Myocyte (in vitro differentiated cells): ENCODE measurements at regions not wholly inside any gene's neighbourhood (a gene's known extent, or its start where the extent isn't known, plus 50 kb on each side); places are given as distances from the start of the nearest gene placed in this dataset.

Source experiments
- DNase-seq: peaks from one replicate; pipeline ENCODE4 v3.0.0-alpha.2; 2012; ENCODE audit warnings: low read depth

DNA sequence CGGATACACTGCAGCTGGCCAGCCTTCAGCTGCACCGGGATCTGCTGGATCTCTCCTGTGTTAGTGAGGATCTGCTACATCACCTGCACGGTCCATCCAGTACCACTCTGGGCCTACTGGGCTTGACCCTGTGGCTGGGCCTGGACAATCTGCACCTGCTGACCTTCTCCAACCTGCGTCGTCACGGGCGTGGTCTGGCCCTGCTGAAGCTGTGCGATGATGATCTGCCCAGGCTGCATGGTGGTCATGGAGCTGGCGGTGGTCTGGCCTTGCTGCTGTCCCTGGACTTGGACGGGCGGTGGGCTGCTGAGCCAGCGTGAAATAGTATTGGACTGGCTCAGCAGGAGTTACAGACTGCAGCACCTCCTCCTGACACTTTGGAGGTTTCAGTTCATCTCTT lies 137.1 kb upstream of the GAS1 start:
- no peak for DNase-seq

DNA sequence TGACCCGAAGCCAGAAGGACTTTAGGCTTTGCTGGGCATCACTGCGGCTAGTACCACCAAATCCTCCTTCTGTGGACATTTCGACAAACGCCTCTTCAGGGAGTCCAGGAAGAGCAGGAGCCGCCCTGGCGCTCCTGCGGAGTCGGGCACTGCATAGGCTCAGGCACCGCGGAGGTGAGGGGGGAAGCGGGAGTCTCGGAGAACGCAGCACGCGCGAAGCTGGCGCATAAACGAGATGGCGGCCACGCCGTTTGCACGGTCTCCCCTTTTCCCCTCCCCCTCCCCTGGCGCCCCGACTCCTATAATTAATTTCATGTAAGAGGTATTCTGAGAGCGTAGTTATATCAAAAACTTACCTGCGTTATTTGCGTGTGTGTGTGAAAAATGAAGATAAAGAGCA lies 137.8 kb upstream of the GAS1 start:
- no peak for DNase-seq

DNA sequence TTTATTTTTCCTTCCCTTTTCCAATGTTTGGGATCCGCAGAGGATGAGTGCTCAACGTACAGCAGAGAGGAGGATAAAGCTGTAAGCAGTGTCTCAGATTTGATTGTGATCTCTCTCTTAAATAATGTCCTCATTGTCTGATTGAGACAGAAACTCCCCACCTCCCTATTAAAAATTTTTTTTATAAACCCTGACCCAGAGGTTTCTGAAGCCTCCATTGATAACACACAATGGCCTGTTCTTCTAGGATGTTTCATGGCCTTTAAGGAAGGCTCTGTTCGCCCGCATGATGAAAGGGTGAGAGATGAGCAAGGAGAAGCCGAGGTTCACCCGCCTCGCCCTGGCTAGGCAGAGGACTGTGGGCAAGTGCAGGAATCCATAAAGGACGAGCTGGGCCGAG lies 138.2 kb upstream of the GAS1 start:
- DNase-seq: no peak

DNA sequence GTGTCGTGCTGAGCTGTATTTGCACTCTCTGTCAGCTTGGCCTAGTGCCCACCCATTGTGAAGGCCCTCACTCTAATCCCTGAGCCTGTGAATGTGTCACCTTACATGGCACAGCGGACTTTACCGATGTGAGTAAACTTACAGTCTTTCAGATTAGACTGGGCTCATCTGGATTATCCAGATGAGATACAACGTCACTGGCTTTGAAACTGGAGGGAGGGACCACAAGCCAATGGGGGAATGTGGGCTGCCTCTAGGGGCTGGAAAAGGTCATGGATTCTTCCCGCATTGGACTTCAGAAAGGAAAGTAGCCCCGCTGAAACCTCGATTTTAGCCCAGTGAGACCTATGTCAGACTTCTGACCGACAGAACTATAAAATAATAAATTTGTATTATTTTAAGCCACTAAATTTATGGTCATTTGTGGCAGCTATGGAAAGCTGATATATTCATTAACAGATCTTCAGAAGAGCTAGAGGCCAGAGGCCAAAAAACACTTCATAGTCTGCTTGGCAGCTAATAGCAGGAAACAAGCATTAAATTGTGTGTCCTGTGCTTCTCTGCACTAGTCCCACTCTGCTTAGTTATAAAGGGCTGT lies 139.0 kb upstream of the GAS1 start:
- DNase-seq: no peak

DNA sequence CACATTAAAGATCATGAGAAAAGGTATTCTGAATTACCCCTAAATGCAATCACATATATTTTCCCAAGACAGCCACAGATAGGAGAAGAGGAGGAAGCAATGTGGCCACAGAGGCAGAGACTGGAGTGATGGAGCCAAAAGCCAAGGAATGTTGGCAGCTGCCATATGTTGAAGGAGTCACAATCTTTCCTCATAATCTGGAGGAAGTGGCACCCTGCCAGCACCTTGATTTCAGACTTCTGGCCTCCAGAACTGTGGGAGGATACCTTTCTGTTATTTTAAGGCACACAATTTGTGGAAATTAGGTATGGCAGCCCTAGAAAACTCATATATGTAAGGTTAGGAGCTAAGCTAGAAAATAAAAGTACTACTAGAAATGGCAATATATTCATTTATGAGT lies 139.9 kb upstream of the GAS1 start:
- no peak for DNase-seq

DNA sequence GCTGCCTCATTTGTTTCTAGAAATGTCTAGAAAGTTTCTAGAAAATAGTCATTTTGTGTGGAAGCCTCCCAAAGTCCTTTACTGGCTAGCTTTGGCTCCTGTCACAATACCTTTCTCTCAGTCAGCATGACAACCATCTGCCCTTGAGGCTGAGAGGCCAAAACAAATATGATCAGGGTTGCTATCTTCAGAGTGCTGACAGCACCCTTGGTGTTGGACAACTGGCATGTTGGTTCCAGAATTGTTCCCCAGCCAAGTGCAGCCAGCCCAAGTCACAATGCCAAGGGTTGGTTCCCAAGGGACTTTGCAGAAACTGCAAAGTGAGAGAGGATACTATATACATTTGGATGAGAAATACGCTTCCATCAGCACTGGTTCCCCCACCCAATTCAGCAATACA lies 140.9 kb upstream of the GAS1 start:
- DNase-seq: peak; percentile 87

DNA sequence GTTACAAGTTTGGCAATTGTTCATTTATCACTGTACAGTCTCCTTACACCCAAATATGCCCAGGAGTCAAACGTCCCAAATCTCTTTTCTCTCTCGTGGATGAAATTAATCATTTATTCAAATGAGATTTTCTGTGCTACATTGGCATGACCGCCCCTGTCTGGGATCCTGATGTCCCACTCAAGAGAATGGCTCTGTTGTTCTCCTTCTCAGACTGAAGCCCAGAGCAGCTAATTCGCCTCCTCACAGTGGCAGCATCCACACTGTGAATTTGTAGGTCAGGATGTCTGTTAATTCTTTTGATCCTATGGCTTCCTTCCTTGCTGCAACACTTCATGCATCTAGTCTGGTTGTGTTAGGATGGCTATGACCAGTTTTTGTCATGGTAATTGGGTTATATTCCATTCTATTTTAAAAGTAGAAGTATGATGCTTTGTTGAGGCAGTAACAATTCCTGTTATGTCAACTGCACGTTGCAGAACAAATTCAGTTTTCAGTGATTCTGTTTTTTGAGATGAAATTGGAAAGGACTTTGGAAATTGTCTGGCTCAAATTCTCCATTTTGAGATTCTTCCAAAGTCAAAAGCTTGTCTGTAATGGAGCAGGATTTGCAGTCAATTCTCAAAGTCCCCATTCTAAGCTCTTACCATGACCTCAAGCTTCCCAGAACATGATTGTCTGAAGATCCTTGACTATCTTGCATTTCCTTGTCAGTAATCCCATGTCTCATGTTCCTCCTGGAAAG lies 141.5 kb upstream of the GAS1 start:
- no peak for DNase-seq

DNA sequence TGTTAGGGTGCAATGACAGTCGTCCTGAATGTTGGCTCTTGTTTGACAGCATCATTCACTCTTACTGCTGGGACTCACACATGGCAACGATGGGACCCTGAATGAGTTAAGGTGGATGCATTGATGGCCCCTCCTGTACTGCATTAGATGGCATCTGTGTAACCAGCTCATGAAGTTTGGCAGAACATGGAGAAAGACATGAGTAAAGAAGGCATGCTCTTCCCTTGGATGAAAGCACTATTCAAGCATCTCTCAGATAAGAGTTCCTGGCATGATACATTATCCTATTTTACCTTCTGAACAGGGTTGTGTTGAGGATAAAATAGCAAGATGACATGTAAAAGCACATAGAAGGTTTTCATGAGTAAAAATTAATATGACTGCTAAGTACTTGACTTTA lies 142.2 kb upstream of the GAS1 start:
- DNase-seq: no peak

DNA sequence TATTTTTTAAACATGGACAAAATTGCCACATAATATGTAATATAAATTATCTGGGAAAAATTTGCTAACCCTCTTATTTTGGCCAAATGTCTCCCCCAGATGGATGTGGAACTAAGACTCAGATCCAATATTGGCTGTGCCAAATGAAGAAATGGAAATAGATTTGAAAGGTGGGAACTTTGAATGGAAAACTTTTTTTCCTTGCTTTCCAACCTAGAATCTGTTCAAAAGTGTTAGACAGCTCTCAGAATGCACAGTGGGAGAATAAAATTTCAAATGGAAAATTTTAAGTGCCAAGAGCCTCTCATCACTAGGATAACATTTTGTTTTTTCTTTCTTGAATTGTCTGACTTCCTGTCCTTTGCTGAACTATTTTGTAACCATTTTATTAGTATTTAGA lies 142.6 kb upstream of the GAS1 start:
- no peak for DNase-seq

DNA sequence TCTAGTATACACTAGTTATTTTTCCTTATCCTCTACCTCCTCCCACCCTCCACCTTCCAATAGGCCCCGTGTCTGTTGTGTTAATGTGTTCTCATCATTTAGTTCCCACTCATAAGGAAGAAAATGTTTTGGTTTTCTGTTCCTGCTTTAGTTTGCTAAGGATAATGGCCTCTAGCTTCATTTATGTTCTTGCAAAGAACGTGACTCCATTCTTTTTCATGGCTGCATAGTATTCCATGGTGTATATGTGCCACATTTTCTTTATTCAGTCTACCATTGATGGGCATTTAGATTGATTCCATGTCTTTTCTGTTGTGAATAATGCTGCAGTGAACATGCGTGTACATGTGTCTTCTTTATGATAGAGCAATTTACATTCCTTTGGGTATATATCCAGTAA lies 146.5 kb upstream of the GAS1 start:
- DNase-seq: no peak

DNA sequence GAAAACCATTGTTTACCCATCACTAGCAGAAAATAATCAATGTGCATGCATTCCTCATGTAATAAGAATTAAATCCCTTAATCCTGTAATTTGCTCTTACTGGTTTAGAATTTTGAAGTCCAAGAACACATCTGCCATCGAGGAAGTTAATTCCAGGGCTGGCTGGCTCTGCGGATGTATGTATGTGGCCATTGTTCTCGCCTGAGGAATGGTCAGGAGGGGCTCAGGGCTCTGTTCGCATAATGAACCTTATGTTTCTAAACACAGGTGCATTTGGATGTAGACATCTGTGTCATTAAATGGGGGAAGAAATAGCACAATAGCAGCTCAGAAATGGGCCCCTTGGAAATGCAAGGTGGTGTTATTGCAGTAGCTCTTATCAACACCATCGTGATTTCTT lies 148.6 kb upstream of the GAS1 start:
- DNase-seq: no peak

DNA sequence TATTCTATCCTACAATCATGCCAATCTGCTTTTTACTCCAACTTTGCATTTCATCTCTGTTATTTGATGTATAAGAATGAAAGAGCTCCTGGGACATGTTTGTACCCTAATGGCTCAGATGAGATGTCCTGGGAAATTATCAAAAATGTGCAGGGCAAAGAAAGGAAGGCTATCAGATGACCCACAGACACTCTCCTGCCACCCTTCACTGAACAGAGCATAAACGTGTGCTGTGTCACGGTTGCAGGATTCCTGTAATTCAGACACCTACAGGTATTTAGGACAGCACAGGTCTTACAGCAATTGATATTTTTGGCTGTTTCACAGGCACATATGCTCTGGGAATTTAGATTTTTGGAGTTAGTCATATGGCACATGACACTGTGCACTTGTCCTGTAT lies 149.2 kb upstream of the GAS1 start:
- DNase-seq: no peak

DNA sequence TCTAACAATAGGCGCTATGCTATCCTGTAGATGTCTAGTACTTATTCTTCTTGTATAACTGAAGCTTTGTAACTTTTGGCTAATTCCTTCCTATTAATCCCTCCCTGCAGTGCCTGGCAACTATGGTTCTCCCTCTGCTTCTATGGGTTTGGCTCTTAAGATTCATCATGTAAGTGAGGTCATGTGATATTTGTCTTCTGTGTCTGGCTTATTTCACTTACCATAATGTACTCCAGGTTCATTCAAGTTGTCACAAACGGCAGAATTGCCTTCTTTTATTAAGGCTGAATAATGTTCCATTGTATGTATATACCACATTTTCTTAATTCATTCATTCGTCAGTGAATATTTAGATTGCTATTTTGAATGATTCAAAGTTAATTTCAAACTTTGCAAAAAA lies 149.9 kb upstream of the GAS1 start:
- DNase-seq: no peak

DNA sequence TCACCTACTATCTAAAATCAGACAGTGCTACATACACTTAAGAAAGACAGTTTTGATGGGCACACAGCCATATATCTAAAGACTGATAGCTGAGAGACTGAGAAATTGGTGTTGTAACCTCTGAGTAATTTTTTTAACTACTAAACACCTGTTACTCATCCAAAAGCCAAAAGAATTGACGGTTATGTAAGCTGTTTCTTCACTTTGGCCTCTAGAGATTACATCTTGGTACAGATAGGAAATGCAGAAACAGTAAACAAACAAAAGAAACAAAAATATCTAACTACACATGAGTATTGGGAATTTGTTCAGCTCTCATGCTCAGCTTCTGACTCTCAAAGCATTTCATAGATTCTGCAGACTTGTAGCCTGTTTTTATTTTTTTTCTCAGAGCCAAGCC lies 152.1 kb upstream of the GAS1 start:
- no peak for DNase-seq

DNA sequence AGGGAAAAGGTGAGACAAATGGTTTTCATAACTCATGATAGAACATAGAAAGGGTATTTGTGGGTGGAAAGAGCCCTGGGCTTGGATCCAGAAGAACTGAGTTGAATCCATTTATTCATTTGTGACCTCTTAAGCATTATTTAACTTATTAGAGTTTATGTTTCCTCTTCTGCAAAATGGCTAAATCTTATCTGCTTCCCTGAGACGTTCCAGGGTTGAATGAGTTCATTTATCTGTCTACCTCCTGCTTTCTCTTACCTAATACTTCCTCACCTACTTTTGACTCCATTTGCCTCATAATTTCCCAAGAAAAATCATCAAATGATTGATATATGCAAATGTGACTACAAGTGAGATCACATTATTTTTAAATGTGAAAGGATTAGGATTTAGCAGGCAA lies 152.7 kb upstream of the GAS1 start:
- DNase-seq: no peak

DNA sequence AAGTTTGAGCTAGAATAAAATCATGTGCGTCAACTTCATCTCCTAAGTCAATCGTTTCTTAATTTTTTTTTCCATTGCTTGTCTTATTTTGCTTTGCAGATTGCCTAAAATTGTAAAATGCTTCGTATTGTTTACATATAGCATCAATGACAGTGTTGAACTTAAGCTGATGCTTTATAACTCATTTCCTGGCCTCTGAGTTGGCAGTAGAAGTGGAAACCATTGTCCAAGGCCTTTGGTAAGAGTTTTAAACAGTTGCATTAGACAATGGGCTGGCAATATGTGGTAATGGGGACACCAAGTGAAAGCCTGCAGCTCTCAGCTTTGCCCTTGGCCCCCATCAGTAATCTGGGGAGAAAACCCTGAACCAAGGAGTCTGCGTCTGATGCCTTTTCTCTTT lies 154.8 kb upstream of the GAS1 start:
- DNase-seq: no peak

DNA sequence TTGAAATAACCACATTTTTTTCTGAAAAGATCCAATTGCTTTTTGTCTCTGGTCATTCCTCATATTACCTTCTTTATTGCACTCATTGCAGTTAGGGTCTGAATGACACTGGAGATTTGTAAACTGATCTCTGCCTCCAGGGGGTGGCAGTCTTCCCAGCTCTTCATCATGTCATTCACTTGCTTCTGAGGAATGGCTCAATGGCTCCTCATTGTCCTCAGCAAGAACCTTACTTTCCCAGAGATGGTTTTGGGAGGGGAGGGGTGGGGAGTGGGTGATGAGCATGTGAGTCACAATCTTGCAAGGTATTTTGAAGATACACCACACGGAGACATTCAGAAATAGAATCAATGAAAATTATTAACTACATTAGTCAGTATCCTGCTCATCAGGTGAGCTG lies 159.8 kb upstream of the GAS1 start:
- DNase-seq: no peak

DNA sequence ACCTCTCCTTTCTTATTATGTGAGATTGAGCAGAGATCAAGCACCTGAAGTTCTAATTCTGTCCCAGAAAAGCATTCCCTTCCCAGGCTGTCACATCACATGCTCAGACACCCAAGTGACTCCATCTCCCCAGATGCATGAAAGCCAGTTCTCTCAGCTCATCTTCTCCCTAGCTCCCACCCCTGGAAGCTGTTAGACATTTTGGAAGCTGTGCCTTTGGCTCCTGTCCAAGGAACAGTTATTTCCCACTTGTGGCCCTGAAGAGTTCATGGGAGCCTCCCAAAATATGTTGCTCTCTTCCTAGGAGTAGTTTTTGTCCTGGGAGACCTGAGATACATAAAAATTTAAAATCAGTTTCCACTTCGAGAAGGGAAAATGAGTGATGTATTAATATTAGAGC lies 161.4 kb upstream of the GAS1 start:
- no peak for DNase-seq

DNA sequence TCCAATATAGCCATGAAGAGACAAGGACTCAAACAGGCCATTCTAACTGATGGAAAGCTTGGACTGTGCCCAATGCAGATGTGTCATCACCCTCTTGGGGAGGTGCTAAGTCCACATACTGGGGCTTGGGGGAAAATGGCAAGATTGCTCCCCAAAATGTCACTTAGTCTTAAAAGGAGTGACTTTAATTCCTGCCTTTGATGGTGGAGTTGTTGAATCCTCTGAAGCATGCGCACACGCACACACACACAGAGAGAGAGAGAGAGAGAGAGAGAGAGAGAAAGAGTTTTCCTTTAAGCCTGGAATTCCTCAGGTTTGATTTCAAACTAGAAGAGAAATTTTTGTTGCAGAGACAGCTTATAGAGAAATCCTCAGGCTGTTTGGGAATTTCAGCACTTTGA lies 161.9 kb upstream of the GAS1 start:
- no peak for DNase-seq

DNA sequence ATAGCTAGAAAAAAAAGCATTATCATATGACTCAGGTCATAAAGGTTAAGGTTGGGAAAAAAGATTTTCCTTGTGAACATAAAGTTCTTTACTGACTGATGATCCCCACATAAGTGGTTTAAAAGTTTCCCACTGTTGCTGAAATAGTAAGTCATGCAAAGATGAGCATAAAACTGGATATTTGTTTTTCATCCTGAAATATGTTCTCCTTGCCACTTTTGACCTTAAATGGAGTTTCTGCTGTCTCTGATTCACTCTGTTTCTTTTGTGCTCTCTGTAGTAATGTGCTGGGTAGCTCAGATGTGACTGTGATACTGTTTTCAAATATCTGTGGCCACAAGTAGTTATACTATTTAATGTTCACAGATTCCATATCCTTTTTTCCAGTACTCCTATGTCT lies 162.5 kb upstream of the GAS1 start:
- peak; percentile 64 for DNase-seq

DNA sequence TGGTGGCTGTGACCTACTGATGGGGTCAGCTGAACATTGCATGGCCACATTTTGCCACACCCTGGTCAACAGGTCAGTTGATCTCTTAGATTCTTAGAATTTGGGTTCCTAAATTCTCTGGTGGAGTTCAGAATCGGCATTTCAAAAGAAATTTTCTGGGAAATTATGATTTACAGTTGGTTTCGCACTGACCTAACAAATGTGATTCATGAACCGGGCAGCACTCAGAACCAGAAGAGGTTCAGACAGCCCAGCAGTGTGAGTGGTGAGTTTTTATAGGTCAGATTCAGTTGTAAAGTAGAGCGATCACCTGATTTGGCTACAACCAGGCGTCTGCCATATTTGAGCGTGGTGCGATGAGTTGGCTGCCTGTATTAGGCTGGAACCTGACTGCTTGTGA lies 163.7 kb upstream of the GAS1 start:
- no peak for DNase-seq

DNA sequence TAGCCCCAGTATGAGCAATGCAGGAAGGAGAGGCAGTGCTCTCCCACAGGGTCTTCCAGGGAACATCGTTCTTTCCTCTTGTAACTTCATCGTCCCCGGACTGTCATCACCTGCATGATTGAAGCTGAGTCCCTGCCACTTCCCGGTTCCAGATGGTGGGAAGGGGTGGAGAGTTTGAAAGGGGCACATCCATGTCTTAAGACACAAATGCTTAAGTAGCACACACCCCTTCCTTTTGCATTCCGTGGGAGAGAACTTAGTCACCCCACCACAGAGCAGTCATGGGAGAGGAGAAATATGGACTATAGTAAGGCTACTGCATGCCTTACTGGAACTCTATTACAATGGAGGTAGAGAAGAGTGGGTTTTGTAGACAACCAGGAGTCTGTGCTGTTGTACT lies 165.3 kb upstream of the GAS1 start:
- DNase-seq: no peak

DNA sequence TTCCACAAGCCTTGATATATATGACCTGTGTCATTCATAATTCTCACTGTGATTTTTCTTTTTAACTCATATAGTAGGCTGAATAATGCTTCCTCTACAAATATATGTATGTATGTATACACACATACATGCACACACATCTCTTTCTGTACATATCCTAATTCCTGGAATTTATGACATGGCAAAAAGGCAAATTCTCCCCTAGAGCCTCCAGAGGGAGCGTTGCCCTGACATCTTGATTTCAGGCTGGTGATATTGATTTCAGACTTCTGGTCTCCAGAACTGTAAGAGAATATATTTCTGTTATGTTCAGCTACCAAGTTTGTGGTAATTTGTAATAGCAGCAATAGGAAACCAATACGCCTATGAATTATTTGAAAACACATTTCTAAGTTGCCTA lies 166.6 kb upstream of the GAS1 start:
- no peak for DNase-seq

DNA sequence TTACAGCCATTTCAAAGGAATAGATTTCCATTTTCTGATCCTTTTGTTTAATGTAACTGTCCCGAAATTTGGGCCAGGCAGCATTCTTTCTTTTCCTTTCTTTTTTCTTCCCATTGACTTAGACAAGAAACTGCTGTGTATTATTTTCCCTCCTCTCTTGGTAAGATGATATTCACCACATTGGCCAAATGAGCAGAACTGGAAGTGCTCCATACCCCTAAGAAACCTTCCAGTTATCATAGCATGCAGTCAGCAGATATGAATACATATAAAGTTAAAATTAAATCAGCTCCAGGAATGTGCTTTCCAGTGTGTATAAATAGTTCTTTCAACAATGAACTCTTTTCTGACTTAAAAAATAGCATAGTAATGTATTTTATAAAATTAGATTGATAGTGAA lies 168.5 kb upstream of the GAS1 start:
- DNase-seq: peak; percentile 69
